ENCODE measurements at regions not wholly inside any gene's neighbourhood (a gene's known extent, or its start where the extent isn't known, plus 50 kb on each side); places are given as distances from the start of the nearest gene placed in this dataset.

- H3K9me3 ChIP-seq (ENCODE audit: control insufficient read depth in 1 of 2, insufficient read depth in 1 of 2, low read length in 2 of 2): peaks cover 0 to 24% of the 10 kb centered on the region in 2 experiments
- Mint-ChIP-seq H3K36me3 (ENCODE audit: low read depth) (no peaks in the 10 kb centered on the region), H3K4me1 (ENCODE audit: low read depth) (no peaks in the 10 kb centered on the region), H3K27me3 (peaks cover 11% of the 10 kb centered on the region), H3K27ac (no peak overlapping the region), H3K9me3 (no peaks in the 10 kb centered on the region), H3K4me3 (no peak overlapping the region)
- H3K27ac ChIP-seq (ENCODE audit: low read depth in 1 of 2, low read length in 2 of 2): no peak overlapping the region
- H3K4me3 ChIP-seq (ENCODE audit: low read length): no peak overlapping the region
- intact Hi-C loops (cut with DNase I, micrococcal nuclease): no loop called here
- DNase-seq (peak in 2 of 14 experiments; percentile 2 to 15), ATAC-seq (ENCODE audit: poor library complexity) (no peak)
- H3K36me3 ChIP-seq (ENCODE audit: insufficient read depth, low read length): no peaks in the 10 kb centered on the region
- H3K4me1 ChIP-seq (ENCODE audit: insufficient read depth, low read length): no peaks in the 10 kb centered on the region
- ChIA-PET POLR2A (no interaction called here), CTCF (no interaction called here)
- no peaks in the 10 kb centered on the region for H3K27me3 ChIP-seq (ENCODE audit: control insufficient read depth in 1 of 2, insufficient read depth in 2 of 2, low read length in 2 of 2)
- TF ChIP-seq CTCF (IDR thresholded peaks at IDR 0.05): no peak
Observed at GRCh38 chr14:101504096-101504948, 57.0 kb upstream of the DIO3 start.

GRCh38 chr14:101505236-101505970 is 55.9 kb upstream of the DIO3 start:
- Mint-ChIP-seq H3K27ac (no peak overlapping the region), H3K9me3 (no peaks in the 10 kb centered on the region), H3K4me1 (ENCODE audit: low read depth) (no peaks in the 10 kb centered on the region), H3K4me3 (no peak overlapping the region), H3K27me3 (peaks cover 3% of the 10 kb centered on the region), H3K36me3 (ENCODE audit: low read depth) (no peaks in the 10 kb centered on the region)
- peaks cover 0 to 24% of the 10 kb centered on the region in 2 experiments for H3K9me3 ChIP-seq (ENCODE audit: control insufficient read depth in 1 of 2, insufficient read depth in 1 of 2, low read length in 2 of 2)
- CTCF ChIA-PET: no interaction called here
- ATAC-seq (ENCODE audit: poor library complexity) (no peak), DNase-seq (peak in 2 of 14 experiments; percentile 1 to 16)
- no peaks in the 10 kb centered on the region for H3K4me1 ChIP-seq (ENCODE audit: insufficient read depth, low read length)
- H3K27ac ChIP-seq (ENCODE audit: low read depth in 1 of 2, low read length in 2 of 2): no peak overlapping the region
- intact Hi-C loops (cut with DNase I, micrococcal nuclease): no loop called here
- POLR2A ChIA-PET: no interaction called here
- no peak for TF ChIP-seq CTCF (IDR thresholded peaks at IDR 0.05)
- H3K4me3 ChIP-seq (ENCODE audit: low read length): no peak overlapping the region
- no peaks in the 10 kb centered on the region for H3K27me3 ChIP-seq (ENCODE audit: control insufficient read depth in 1 of 2, insufficient read depth in 2 of 2, low read length in 2 of 2)
- H3K36me3 ChIP-seq (ENCODE audit: insufficient read depth, low read length): no peaks in the 10 kb centered on the region

- Mint-ChIP-seq H3K9me3 (no peaks in the 10 kb centered on the region), H3K4me3 (no peak overlapping the region), H3K27ac (no peak overlapping the region), H3K27me3 (no peaks in the 10 kb centered on the region), H3K36me3 (ENCODE audit: low read depth) (no peaks in the 10 kb centered on the region), H3K4me1 (ENCODE audit: low read depth) (no peaks in the 10 kb centered on the region)
- Histone ChIP-seq H3K4me3 (ENCODE audit: low read length) (no peak overlapping the region), H3K36me3 (ENCODE audit: insufficient read depth, low read length) (no peaks in the 10 kb centered on the region), H3K27ac (ENCODE audit: low read depth in 1 of 2, low read length in 2 of 2) (no peak overlapping the region), H3K4me1 (ENCODE audit: insufficient read depth, low read length) (no peaks in the 10 kb centered on the region), H3K9me3 (ENCODE audit: control insufficient read depth in 1 of 2, insufficient read depth in 1 of 2, low read length in 2 of 2) (peaks cover 0 to 24% of the 10 kb centered on the region in 2 experiments), H3K27me3 (ENCODE audit: control insufficient read depth in 1 of 2, insufficient read depth in 2 of 2, low read length in 2 of 2) (no peaks in the 10 kb centered on the region)
- POLR2A ChIA-PET: no interaction called here
- CTCF ChIA-PET: no interaction called here
- intact Hi-C loops (cut with DNase I, micrococcal nuclease): no loop called here
- DNase-seq: peak in 2 of 14 experiments; percentile 4 to 24
- TF ChIP-seq CTCF (IDR thresholded peaks at IDR 0.05): no peak
- no peak for ATAC-seq (ENCODE audit: poor library complexity)
Observed at GRCh38 chr14:101506211-101506925, 54.9 kb upstream of the DIO3 start.

Data from CD4-positive, alpha-beta T cell (primary cell).